ENCODE measurements at regions not wholly inside any gene's neighbourhood (a gene's known extent, or its start where the extent isn't known, plus 50 kb on each side); places are given as distances from the start of the nearest gene placed in this dataset.

- TF ChIP-seq CTCF (conservative IDR thresholded peaks at IDR 0.05; ENCODE audit: low read depth, low read length) = no peak
- TF ChIP-seq BHLHE40 (IDR thresholded peaks at IDR 0.05; ENCODE audit: low read depth, low read length) = no peak
- TF ChIP-seq USF2 (IDR thresholded peaks at IDR 0.05; ENCODE audit: low read depth, low read length) = no peak
- TF ChIP-seq MAFK (IDR thresholded peaks at IDR 0.05; ENCODE audit: low read depth, low read length) = no peak
- no peak for TF ChIP-seq CEBPB (IDR thresholded peaks at IDR 0.05; ENCODE audit: low read depth, low read length)
- TF ChIP-seq MAZ (IDR thresholded peaks at IDR 0.05; ENCODE audit: borderline replicate concordance, low read depth, low read length) = no peak
Measured at GRCh38 chr5:145028626-145029025, 806.5 kb downstream of the PRELID2 start.

Data from IMR-90 (cell line).